Body of pancreas (tissue), 4 donors: ENCODE measurements at regions not wholly inside any gene's neighbourhood (a gene's known extent, or its start where the extent isn't known, plus 50 kb on each side); places are given as distances from the start of the nearest gene placed in this dataset.

ENCODE experiments used
- ATAC-seq: fragments of 150-250 bp; one replicate; pipeline ENCODE4 v1.9.1; 2016
- DNase-seq, 4 donors: peaks; one replicate each; pipeline ENCODE4 v3.0.0-alpha.2; 2019
- H3K27ac ChIP-seq, 4 donors: fragments of 200-600 bp; sonication (generic); 1 replicate in 3 of 4; 2 replicates in 1 of 4; pipeline versions ENCODE4 v1.5.1 to v1.6.1; 2016 to 2019; ENCODE audit warnings: mild to moderate bottlenecking in 1 of 4, mixed read lengths in 1 of 4, moderate library complexity in 1 of 4
- H3K27me3 ChIP-seq, 2 donors: fragments of 200-600 bp; sonication (generic); one replicate each; pipeline ENCODE4 v1.6.0; 2016; ENCODE audit warnings: mild to moderate bottlenecking in 1 of 2
- H3K36me3 ChIP-seq, 2 donors: fragments of 200-600 bp; sonication (generic); replicated peaks in 1 of 2; 2 replicates each; pipeline ENCODE4 v1.5.1; 2016; ENCODE audit warnings: low read depth in 2 of 2; ENCODE audit not compliant: insufficient read depth in 1 of 2
- H3K4me1 ChIP-seq: fragments of 200-600 bp; sonication (generic); one replicate; pipeline ENCODE4 v1.6.0; 2016
- H3K4me3 ChIP-seq, 2 donors: fragments of 200-600 bp; sonication (generic); 1 replicate in 1 of 2; 2 replicates in 1 of 2; pipeline ENCODE4 v1.5.1; 2016 to 2019
- H3K9me3 ChIP-seq, 3 donors: fragments of 200-600 bp; sonication (generic); 1 replicate in 2 of 3; 2 replicates in 1 of 3; pipeline ENCODE4 v1.5.1; 2016
- CTCF ChIP-seq, 7 experiments: fragments of 450-650 bp in 4 of 7; fragments of 200-600 bp in 3 of 7; sonication (generic) in 3 of 7; IDR thresholded peaks; one replicate each; pipeline ENCODE4 v1.5.1; 2016 to 2019; ENCODE audit warnings: antibody characterized with exemption in 7 of 7
- POLR2A ChIP-seq, 3 donors: fragments of 450-650 bp; IDR thresholded peaks; one replicate each; pipeline ENCODE4 v1.6.1; 2016; ENCODE audit warnings: antibody characterized with exemption in 3 of 3, mild to moderate bottlenecking in 2 of 3
- WGBS, 2 donors: methylation state at CpG; one replicate each; pipeline ENCODE4 v1.1.5; 2017; 5-methylcytosine and 5-hydroxymethylcytosine counted together
- intact Hi-C: fragments of 100-400 bp; cut with DNase I; formaldehyde crosslinking; loops from one replicate; pipeline ENCODE4 v1.15.1; 2023

GRCh38 chr14:34174973-34175372, 224.1 kb upstream of the EGLN3 start:
- TF ChIP-seq POLR2A (IDR thresholded peaks at IDR 0.05) (no peak), CTCF (IDR thresholded peaks at IDR 0.05) (no peak)
- WGBS, 2 donors = 61 to 68% methylated on average over 3 of the region's 3 CpGs

GRCh38 chr14:34173916-34174315, 223.0 kb upstream of the EGLN3 start:
- Histone ChIP-seq H3K4me1 (peaks cover 17% of the 10 kb centered on the region), H3K9me3 (no peaks in the 10 kb centered on the region), H3K4me3 (no peak overlapping the region), H3K27me3 (no peaks in the 10 kb centered on the region), H3K36me3 (no peaks in the 10 kb centered on the region), H3K27ac (no peak overlapping the region)
- DNase-seq (no peak), ATAC-seq (no peak)
- intact Hi-C loops = no loop called here
- WGBS, 2 donors = 86 to 94% methylated on average over 3 of the region's 3 CpGs
- TF ChIP-seq POLR2A (IDR thresholded peaks at IDR 0.05) (no peak), CTCF (IDR thresholded peaks at IDR 0.05) (no peak)

More at GRCh38 chr14:34174973-34175372, 224.1 kb upstream of the EGLN3 start:
- Histone ChIP-seq H3K4me3 (no peak overlapping the region), H3K27me3 (no peaks in the 10 kb centered on the region), H3K9me3 (no peaks in the 10 kb centered on the region), H3K4me1 (peaks cover 17% of the 10 kb centered on the region), H3K27ac (no peak overlapping the region), H3K36me3 (no peaks in the 10 kb centered on the region)
- no peak for DNase-seq
- intact Hi-C loops = no loop called here
- no peak for ATAC-seq

- Histone ChIP-seq H3K9me3 (no peaks in the 10 kb centered on the region), H3K36me3 (no peaks in the 10 kb centered on the region), H3K4me1 (peaks cover 17% of the 10 kb centered on the region), H3K27ac (no peak overlapping the region), H3K4me3 (no peak overlapping the region), H3K27me3 (no peaks in the 10 kb centered on the region)
- no peak for ATAC-seq
- 48 to 60% methylated on average over 5 to 6 of the region's 6 CpGs for WGBS, 2 donors
- TF ChIP-seq POLR2A (IDR thresholded peaks at IDR 0.05) (no peak), CTCF (IDR thresholded peaks at IDR 0.05) (no peak)
- intact Hi-C loops = no loop called here
- DNase-seq = no peak
These were observed 221.9 kb upstream of the EGLN3 start for GRCh38 chr14:34172550-34173368.

- TF ChIP-seq POLR2A (IDR thresholded peaks at IDR 0.05) = no peak
- TF ChIP-seq CTCF (IDR thresholded peaks at IDR 0.05) = no peak
- ATAC-seq (no peak), DNase-seq (no peak)
- H3K4me3 ChIP-seq = no peak overlapping the region
- peaks cover 17% of the 10 kb centered on the region for H3K4me1 ChIP-seq
- no peaks in the 10 kb centered on the region for H3K27me3 ChIP-seq
- 8 to 11% methylated on average over 1 of the region's 1 CpG for WGBS, 2 donors
- intact Hi-C loops = no loop called here
- H3K9me3 ChIP-seq = no peaks in the 10 kb centered on the region
- H3K27ac ChIP-seq = no peak overlapping the region
- H3K36me3 ChIP-seq = no peaks in the 10 kb centered on the region
These were observed 221.2 kb upstream of the EGLN3 start for GRCh38 chr14:34172173-34172451.
